ENCODE measurements at regions not wholly inside any gene's neighbourhood (a gene's known extent, or its start where the extent isn't known, plus 50 kb on each side); places are given as distances from the start of the nearest gene placed in this dataset.

DNA sequence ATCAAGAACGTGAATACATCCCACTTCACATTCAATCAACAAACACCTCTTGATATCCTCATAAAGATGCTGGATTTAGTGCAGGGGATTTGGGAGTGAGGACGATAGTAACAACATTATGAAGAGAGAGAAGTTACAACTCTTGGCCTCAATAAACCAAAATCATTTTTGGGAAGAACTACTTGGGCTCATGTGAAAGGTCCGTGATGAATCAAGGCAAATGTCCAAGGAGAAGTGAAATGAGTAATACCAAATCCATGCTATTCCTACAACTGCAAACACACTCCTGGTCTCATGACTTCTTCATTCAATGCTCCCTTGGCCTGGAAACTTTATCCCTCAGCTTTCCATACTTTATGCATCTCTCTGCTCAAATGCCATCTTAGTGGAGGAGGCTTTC, 162.0 kb upstream of the LMNTD1 start:
- Histone ChIP-seq H3K79me2 (ENCODE audit: control insufficient read depth, insufficient read depth, low read length) (no peaks in the 10 kb centered on the region), H2AFZ (ENCODE audit: control insufficient read depth, low read length) (no peak overlapping the region), H3K9me1 (ENCODE audit: control insufficient read depth, extremely low read depth, insufficient read depth, low read length) (no peaks in the 10 kb centered on the region), H3K27me3 (ENCODE audit: control insufficient read depth, extremely low read depth, insufficient read depth, low read length) (no peaks in the 10 kb centered on the region), H3K36me3 (ENCODE audit: control insufficient read depth in 2 of 2, extremely low read depth in 1 of 2, insufficient read depth in 2 of 2, low read length in 2 of 2) (no peaks in the 10 kb centered on the region), H3K4me2 (ENCODE audit: control insufficient read depth, extremely low read depth, insufficient read depth, low read depth, low read length) (no peak overlapping the region), H3K27ac (ENCODE audit: control insufficient read depth, insufficient read depth, low read length) (no peak overlapping the region), H3K4me3 (ENCODE audit: control insufficient read depth in 2 of 3, extremely low read depth in 1 of 3, insufficient read depth in 2 of 3, low read depth in 1 of 3, low read length in 3 of 3) (no peak overlapping the region), H3K9me3 (ENCODE audit: control insufficient read depth, low read depth, low read length) (peaks cover 4% of the 10 kb centered on the region), H3K9ac (ENCODE audit: control insufficient read depth, extremely low read depth, insufficient read depth, low read length) (no peak overlapping the region), H3K4me1 (ENCODE audit: control insufficient read depth, extremely low read depth, insufficient read depth, low read length) (no peaks in the 10 kb centered on the region), H4K20me1 (ENCODE audit: control insufficient read depth, extremely low read depth, insufficient read depth, low read length) (no peaks in the 10 kb centered on the region)
- no peak for FAIRE-seq
- dilution Hi-C loops (cut with MboI; ENCODE audit: extremely low pct_ligation_motif_present, low sequenced_read_pairs) = no loop called here
- DNase-seq (ENCODE audit: low read depth, low spot score) = no peak
- TF ChIP-seq, protein P1, sequence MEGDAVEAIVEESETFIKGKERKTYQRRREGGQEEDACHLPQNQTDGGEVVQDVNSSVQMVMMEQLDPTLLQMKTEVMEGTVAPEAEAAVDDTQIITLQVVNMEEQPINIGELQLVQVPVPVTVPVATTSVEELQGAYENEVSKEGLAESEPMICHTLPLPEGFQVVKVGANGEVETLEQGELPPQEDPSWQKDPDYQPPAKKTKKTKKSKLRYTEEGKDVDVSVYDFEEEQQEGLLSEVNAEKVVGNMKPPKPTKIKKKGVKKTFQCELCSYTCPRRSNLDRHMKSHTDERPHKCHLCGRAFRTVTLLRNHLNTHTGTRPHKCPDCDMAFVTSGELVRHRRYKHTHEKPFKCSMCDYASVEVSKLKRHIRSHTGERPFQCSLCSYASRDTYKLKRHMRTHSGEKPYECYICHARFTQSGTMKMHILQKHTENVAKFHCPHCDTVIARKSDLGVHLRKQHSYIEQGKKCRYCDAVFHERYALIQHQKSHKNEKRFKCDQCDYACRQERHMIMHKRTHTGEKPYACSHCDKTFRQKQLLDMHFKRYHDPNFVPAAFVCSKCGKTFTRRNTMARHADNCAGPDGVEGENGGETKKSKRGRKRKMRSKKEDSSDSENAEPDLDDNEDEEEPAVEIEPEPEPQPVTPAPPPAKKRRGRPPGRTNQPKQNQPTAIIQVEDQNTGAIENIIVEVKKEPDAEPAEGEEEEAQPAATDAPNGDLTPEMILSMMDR (optimal IDR thresholded peaks at IDR 0.05 in 1 of 3, IDR thresholded peaks at IDR 0.05 in 1 of 3, conservative IDR thresholded peaks at IDR 0.05 in 1 of 3; ENCODE audit: extremely low read depth in 1 of 3, insufficient read depth in 2 of 3, low read length in 3 of 3) = no peak
- TF ChIP-seq EZH2 (IDR thresholded peaks at IDR 0.05; ENCODE audit: low read length) = no peak

DNA sequence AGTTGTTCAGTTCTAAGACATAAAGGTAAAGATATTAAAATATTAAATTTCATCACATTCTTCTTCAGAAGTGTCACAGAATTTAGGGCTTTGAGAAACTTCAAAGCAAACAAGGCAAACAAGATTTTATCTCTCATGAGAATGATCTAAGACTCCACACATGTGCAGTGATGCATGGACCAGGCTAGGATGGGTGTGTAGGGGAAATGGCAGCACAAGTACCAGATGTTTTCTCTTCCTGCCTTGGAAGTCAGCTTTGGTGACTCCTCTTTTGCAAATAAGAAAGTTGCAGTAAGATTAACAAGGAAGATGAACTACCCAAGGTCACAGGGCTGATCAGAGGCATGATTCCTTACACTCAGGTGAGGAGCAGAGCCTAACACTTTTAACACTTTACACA, 163.8 kb upstream of the LMNTD1 start:
- TF ChIP-seq, protein P1 (optimal IDR thresholded peaks at IDR 0.05 in 1 of 3, IDR thresholded peaks at IDR 0.05 in 1 of 3, conservative IDR thresholded peaks at IDR 0.05 in 1 of 3; ENCODE audit: extremely low read depth in 1 of 3, insufficient read depth in 2 of 3, low read length in 3 of 3) = no peak
- TF ChIP-seq EZH2 (IDR thresholded peaks at IDR 0.05; ENCODE audit: low read length) = no peak
- dilution Hi-C loops (cut with MboI; ENCODE audit: extremely low pct_ligation_motif_present, low sequenced_read_pairs) = no loop called here
- H3K79me2 ChIP-seq (ENCODE audit: control insufficient read depth, insufficient read depth, low read length) = no peaks in the 10 kb centered on the region

More for the DNA sequence above, 163.8 kb upstream of the LMNTD1 start:
- DNase-seq (ENCODE audit: low read depth, low spot score) (no peak), FAIRE-seq (no peak)
- Histone ChIP-seq H3K4me2 (ENCODE audit: control insufficient read depth, extremely low read depth, insufficient read depth, low read depth, low read length) (no peak overlapping the region), H2AFZ (ENCODE audit: control insufficient read depth, low read length) (no peak overlapping the region), H3K9ac (ENCODE audit: control insufficient read depth, extremely low read depth, insufficient read depth, low read length) (no peak overlapping the region), H3K27me3 (ENCODE audit: control insufficient read depth, extremely low read depth, insufficient read depth, low read length) (no peaks in the 10 kb centered on the region), H4K20me1 (ENCODE audit: control insufficient read depth, extremely low read depth, insufficient read depth, low read length) (no peaks in the 10 kb centered on the region), H3K36me3 (ENCODE audit: control insufficient read depth in 2 of 2, extremely low read depth in 1 of 2, insufficient read depth in 2 of 2, low read length in 2 of 2) (no peaks in the 10 kb centered on the region), H3K27ac (ENCODE audit: control insufficient read depth, insufficient read depth, low read length) (no peak overlapping the region), H3K9me1 (ENCODE audit: control insufficient read depth, extremely low read depth, insufficient read depth, low read length) (no peaks in the 10 kb centered on the region), H3K9me3 (ENCODE audit: control insufficient read depth, low read depth, low read length) (no peaks in the 10 kb centered on the region), H3K4me1 (ENCODE audit: control insufficient read depth, extremely low read depth, insufficient read depth, low read length) (no peaks in the 10 kb centered on the region), H3K4me3 (ENCODE audit: control insufficient read depth in 2 of 3, extremely low read depth in 1 of 3, insufficient read depth in 2 of 3, low read depth in 1 of 3, low read length in 3 of 3) (no peak overlapping the region)
